ENCODE measurements at regions not wholly inside any gene's neighbourhood (a gene's known extent, or its start where the extent isn't known, plus 50 kb on each side); places are given as distances from the start of the nearest gene placed in this dataset.
"Not testable (repeated sequence)": the region's sequence is repeated elsewhere in the genome, so short reads cannot be mapped to it uniquely, and the experiment has no call there.

DNA sequence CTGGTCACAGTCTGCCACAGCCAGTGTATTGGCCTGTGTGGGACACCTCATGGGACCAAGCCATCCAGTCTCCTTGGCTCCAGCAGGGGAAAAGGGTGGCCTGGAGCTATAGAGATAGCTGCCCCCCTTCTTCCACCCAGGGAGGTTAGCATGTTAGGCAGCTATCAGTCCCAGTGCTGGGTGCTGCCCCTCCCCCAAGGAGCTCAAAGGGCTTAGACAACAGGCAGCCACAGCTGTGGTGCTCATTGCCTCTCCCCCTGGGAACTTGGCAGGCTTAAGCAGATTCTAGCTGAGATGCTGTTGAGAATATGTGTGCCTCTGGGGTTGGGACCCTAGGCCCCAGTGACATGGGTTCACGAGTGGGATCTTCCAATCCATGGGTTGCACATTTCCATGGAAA lies 226.0 kb upstream of the PTGER4 start:
- no peak for DNase-seq (ENCODE audit: low read depth in 2 of 2)

DNA sequence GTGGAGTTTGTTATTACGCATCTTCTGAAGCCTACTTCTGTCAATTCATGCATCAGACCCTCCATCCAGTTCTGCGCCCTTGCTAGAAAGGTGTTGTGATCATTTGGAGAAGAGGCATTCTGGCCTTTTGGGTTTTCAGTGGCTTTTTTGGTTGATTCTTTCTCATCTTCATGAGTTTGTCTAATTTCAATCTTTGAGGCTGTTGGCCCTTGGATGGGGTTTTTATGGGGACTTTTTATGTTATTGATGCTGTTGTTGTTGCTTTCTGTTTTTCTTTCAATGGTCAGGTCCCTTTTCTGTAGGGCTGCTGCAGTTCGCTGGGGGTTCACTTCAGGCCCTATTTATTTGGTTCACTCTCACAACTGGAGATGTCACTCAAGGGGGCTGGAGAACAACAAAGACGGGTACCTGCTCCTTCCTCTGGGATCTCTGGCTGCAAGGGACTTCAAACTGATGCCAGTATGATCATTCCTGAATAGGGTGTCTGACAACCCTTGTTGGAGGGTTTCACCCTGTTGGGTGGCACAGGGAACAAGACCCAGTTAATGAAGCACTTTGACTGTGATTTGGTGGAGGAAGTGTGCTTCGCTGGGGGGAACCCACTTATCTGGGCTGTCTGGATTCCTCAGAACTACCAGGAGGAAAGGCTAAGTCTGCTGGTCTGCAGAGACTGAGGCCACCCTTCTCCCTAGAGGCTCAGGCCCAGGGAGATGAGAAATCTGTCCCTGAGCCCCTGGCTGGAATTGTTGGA lies 226.7 kb upstream of the PTGER4 start:
- DNase-seq (ENCODE audit: low read depth in 2 of 2), result no peak

GRCh38 chr5:40447438-40447837 lies 232.3 kb upstream of the PTGER4 start:
- DNase-seq (ENCODE audit: low read depth in 2 of 2), result no peak

DNA sequence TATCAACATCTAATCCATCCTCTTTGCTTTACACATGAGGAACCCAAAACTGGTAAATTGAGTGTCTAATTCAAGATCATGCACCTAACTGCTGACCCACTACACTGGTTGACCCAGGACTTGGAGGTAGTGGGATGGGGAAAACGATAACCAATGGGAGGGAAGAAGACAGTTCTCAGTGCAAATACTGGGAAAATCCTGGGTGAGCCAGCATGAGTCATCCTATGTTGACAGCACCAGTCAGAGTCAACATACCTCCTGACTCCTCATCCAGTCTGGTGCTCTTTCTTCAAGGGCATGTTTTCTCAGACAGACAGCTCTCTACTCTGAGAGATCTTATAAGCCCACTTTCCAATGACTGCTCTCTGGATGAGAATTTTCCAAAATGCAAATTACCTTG lies 232.8 kb upstream of the PTGER4 start:
- no peak for DNase-seq (ENCODE audit: low read depth in 2 of 2)

- no peak for DNase-seq (ENCODE audit: low read depth in 2 of 2)
These were observed 237.4 kb upstream of the PTGER4 start for GRCh38 chr5:40442346-40442745.

- DNase-seq (ENCODE audit: low read depth in 2 of 2), result peak in 1 of 2 donors; percentile 30
These were observed 238.0 kb upstream of the PTGER4 start for GRCh38 chr5:40441733-40442132.

- DNase-seq (ENCODE audit: low read depth in 2 of 2), result no peak
These were observed 239.0 kb upstream of the PTGER4 start for GRCh38 chr5:40440746-40441145.

DNA sequence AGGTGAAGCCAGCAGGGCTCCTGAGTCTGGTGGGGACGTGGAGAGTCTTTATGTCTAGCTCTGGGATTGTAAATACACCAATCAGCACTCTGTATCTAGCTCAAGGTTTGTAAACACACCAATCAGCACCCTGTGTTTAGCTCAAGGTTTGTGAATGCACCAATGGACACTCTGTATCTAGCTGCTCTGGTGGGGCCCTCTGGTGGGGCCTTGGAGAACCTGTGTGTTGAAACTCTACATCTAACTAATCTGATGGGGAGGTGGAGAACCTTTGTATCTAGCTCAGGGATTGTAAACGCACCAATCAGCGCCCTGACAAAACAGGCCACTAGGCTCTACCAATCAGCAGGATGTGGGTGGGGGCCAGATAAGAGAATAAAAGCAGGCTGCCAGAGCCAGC lies 240.6 kb upstream of the PTGER4 start:
- not testable (repeated sequence) for DNase-seq (ENCODE audit: low read depth in 2 of 2)

DNA sequence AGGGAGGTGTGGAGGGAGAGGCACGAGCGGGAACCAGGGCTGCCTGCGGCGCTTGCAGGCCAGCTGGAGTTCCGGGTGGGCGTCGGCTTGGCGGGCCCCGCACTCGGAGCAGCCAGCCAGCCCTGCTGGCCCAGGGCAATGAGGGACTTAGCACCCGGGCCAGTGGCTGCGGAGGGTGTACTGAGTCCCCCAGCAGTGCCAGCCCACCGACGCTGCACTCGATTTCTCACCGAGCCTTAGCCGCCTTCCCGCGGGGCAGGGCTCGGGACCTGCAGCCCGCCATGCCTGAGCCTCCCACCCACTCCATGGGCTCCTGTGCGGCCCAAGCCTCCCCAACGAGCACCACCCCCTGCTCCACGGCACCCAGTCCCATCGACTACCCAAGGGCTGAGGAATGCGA lies 241.1 kb upstream of the PTGER4 start:
- DNase-seq (ENCODE audit: low read depth in 2 of 2), result not testable (repeated sequence)

DNA sequence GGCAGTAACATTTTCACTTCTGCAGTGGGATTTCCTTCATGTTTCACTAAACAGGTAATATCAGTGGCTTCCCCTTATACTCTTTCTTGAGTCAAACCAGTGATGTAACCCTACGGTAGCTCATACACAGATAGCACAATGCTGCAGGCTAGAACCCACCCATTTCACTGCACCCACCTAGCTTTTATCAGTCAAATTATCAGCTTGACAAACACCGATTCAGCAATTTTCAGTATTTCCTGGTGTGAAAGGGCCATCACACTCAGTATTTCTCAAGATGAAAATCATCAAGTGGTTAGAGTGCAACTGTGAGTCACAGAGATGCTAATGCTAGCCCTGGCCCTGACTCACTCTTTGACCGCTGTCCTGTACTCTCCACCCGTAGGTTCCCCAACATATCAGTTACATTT lies 242.3 kb upstream of the PTGER4 start:
- peak in 1 of 2 donors; percentile 34 for DNase-seq (ENCODE audit: low read depth in 2 of 2)

DNA sequence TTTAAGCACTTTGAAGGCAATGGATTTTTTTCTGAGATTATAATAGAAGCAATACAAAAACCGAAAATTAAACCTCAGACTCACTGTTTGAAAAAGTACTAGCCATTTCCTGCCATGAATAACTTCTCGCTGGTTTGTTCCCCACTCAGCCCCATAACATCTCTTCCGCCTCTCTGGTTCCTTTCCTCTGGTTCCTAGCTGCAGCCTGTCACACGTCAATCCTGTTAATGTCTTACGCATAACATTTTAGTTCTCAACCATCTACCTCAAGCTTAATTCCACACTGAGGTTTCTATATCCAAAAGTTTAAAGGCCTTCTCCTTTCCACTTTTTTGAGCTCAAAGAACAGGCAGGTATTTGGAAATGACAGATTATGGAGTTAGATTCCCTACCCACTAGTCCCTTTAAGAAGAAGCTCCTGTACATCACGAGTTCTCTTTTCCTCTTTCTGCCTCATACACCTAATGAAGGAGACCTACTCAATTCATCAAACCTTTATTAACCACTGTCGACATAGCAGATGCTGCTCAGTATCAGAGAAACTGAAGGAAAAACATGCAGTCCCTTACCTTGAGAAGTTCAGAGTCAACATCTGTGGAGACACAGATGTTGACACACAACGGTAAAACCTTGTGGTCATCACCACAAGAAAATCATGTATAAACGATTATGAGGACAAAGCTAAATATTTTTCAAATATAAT lies 243.0 kb upstream of the PTGER4 start:
- DNase-seq (ENCODE audit: low read depth in 2 of 2), result no peak

DNA sequence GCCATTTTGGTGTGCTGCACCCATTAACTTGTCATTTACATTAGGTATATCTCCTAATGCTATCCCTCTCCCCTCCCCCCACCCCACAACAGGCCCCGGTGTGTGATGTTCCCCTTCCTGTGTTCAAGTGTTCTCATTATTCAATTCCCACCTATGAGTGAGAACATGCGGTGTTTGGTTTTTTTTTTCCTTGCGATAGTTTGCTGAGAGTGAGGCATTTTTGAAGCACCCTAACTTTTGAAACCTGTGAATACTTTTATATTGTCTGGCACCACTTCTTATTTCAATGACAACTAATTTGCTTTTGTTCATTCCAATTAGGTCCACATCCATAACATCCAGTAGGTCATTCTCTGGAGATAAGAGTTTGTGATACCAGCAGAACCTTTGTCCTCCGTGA lies 244.0 kb upstream of the PTGER4 start:
- not testable (repeated sequence) for DNase-seq (ENCODE audit: low read depth in 2 of 2)

DNA sequence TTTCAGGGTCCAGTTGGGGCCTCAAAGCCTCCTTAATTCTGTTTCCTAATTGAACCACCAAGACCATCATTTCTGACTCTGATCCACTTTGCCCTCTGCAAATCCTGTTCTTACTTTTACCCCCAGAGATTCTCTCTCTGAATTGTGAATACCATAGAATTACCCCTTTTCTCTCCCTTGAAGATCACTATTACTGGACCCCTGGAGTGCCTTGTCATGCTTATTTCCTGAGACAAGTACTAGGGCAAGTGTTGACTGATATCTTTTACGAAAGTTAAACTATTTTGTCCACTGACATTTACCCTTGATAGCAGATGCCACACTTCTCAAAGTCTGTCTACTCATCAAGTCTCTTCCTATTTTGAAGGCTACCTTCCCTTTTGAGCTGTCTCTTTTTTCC lies 246.9 kb upstream of the PTGER4 start:
- DNase-seq (ENCODE audit: low read depth in 2 of 2), result no peak

DNA sequence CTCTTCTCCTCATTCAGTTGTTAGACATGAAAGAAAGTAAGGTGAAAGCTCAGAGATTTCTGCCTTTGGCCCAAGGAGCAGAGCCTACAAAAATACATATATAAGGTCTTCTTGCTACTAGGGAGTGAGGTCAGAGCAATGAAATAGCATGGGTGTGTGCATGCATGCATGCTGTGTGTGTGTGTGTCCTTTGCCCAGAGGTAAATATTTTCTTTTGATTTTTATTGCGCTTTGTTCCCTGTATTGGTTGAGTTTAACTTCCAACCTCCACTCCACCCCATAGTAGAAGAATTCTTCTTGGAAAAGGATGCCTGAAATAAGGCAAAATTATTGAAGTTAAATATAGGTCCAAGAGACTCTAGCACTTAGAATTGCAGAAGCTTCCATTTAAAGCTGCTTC lies 248.0 kb upstream of the PTGER4 start:
- no peak for DNase-seq (ENCODE audit: low read depth in 2 of 2)

DNA sequence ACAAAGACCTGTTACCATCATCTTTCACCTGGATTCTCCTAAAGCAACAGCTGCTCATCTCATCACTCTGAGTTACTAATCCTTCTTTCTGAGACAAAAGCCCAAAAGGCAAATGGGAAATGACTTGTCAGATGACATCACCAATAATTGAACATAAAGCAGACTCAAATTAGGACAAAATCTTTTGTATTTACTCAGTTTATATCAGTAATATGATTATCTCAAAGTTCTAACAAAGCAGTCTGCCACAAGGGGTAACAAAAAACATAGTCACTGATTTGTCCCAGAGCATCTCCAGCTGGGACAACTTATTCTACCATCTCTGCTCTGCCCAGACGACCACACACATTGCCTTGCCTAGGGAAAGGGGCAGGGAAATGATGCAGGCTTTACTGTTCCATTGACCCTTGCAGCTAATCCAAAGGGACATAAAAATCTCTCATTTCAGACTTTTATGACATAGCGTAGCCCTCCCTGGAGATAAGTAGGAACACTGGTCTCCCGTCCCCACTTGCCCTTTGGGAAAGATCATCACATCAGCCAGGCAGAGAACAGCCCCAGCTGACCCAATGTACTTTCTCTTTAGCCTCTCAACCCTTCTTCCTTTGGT lies 249.5 kb upstream of the PTGER4 start:
- no peak for DNase-seq (ENCODE audit: low read depth in 2 of 2)

- no peak for DNase-seq (ENCODE audit: low read depth in 2 of 2)
These were observed 250.2 kb upstream of the PTGER4 start for GRCh38 chr5:40429258-40430100.

GRCh38 chr5:40428815-40429214 lies 250.9 kb upstream of the PTGER4 start:
- DNase-seq (ENCODE audit: low read depth in 2 of 2), result no peak

DNA sequence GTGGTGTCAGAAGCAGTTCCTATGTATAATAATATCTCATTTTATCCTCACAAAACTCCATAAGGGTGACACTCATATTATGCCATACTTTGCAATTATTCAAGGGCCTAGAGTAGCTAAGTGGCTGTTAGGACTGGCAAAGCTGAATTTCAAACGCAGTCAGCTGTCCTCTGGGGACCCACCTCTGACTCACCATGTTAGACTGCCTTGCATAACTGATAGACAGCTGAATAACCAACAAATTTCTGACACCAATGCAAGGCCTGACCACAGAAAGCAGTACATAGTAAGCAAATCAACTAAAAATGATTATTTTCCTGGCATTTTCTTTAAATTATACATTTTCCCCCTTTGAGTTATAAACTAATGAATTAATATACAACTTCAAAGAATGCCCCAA lies 251.6 kb upstream of the PTGER4 start:
- no peak for DNase-seq (ENCODE audit: low read depth in 2 of 2)

DNA sequence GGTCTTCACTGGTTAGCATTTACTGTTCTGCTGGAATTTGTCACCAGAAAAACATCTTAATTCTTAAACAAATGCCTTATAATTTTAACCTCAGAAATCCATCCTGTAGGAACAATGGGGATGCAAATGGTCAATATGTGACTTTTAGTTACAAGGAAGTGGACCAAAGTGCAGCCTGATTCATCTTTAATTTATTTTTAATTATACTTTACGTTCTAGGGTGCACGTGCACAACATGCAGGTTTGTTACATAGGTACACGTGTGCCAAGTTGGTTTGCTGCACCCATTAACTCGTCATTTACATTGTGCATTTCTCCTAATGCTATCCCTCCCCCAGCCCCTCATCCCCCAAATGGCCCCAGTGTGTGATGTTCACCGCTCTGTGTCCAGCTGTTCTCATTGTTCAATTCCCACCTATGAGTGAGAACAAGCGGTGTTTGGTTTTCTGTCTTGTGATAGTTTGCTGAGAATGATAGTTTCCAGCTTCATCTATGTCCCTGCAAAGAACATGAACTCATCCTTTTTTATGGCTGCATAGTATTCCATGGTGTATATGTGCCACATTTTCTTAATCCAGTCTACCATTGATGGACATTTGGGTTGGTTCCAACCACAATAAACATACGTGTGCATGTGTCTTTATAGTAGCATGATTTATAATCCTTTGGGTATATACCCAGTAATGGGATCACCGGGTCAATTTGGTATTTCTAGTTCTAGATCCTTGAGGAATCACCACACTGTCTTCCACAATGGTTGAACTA lies 262.5 kb upstream of the PTGER4 start:
- not testable (repeated sequence) for DNase-seq (ENCODE audit: low read depth in 2 of 2)

GRCh38 chr5:40416588-40416987 lies 263.1 kb upstream of the PTGER4 start:
- no peak for DNase-seq (ENCODE audit: low read depth in 2 of 2)

DNA sequence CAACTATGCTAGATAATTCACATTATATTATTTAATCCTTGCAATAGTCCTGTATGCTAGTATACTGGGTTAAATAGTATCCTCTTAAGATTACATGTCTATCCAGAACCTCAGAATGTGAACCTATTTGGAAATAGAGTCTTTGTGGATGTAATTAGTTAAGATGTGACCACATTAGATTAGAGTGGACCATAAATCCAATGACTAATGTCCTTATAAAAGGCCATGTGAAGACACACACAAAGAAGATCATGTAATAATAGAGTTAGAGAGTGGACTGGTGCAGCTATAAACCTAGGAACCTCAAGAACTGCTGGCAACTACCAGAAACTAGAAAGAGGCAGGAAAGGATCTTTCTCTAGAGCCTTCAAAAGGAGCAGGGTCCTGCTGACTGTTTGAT lies 263.6 kb upstream of the PTGER4 start:
- no peak for DNase-seq (ENCODE audit: low read depth in 2 of 2)
